Mammary epithelial cell (primary cell): ENCODE measurements at regions not wholly inside any gene's neighbourhood (a gene's known extent, or its start where the extent isn't known, plus 50 kb on each side); places are given as distances from the start of the nearest gene placed in this dataset.

Experiments used
- EZH2 ChIP-seq: IDR thresholded peaks from 2 replicates; pipeline ENCODE4 v1.6.1; 2012; ENCODE audit warnings: low read length, inconsistent platforms, borderline replicate concordance
- TF ChIP-seq, protein P1 (sequence below), 2 donors: IDR thresholded peaks in 1 of 2; conservative IDR thresholded peaks in 1 of 2; 2 replicates each; pipeline ENCODE4 v1.5.1; 2011 to 2012; ENCODE audit warnings: inconsistent platforms in 2 of 2, low read length in 2 of 2, mild to moderate bottlenecking in 2 of 2, control low read depth in 1 of 2, low read depth in 1 of 2; ENCODE audit not compliant: insufficient read depth in 1 of 2; ENCODE audit errors: extremely low read depth in 1 of 2

DNA sequence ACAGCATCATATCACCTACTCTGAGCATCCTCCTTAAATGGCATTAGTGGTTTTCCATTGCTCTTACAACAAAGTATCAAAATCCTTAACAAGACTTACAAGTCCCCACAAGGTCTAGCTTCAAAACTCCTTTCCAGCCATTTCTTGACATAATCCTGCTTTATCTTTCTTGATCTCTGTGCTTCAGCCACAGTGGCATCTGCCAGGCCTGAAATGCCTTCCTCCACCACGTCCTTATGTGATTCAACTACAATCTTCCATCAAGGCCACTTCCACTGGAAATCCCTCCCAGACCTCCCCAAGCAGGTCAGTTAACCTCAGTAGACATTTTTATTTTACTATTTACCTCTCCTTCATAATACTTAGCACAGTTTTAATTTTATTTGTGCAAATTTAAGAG lies 83.8 kb upstream of the CCDC150 start:
- TF ChIP-seq, protein P1, sequence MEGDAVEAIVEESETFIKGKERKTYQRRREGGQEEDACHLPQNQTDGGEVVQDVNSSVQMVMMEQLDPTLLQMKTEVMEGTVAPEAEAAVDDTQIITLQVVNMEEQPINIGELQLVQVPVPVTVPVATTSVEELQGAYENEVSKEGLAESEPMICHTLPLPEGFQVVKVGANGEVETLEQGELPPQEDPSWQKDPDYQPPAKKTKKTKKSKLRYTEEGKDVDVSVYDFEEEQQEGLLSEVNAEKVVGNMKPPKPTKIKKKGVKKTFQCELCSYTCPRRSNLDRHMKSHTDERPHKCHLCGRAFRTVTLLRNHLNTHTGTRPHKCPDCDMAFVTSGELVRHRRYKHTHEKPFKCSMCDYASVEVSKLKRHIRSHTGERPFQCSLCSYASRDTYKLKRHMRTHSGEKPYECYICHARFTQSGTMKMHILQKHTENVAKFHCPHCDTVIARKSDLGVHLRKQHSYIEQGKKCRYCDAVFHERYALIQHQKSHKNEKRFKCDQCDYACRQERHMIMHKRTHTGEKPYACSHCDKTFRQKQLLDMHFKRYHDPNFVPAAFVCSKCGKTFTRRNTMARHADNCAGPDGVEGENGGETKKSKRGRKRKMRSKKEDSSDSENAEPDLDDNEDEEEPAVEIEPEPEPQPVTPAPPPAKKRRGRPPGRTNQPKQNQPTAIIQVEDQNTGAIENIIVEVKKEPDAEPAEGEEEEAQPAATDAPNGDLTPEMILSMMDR (conservative IDR thresholded peaks at IDR 0.05 in 1 of 2, IDR thresholded peaks at IDR 0.05 in 1 of 2; ENCODE audit: extremely low read depth in 1 of 2, insufficient read depth in 1 of 2, low read depth in 1 of 2, low read length in 2 of 2): no peak
- TF ChIP-seq EZH2: no peak
